HTERT RPE-1 (cell line): ENCODE measurements at regions not wholly inside any gene's neighbourhood (a gene's known extent, or its start where the extent isn't known, plus 50 kb on each side); places are given as distances from the start of the nearest gene placed in this dataset.

Experiments
- in situ Hi-C: fragments of 300-500 bp; cut with MboI; formaldehyde crosslinking; loops from 4 replicates; pipeline ENCODE4 v1.14.3; 2020; ENCODE audit warnings: low sequenced_read_pairs

DNA sequence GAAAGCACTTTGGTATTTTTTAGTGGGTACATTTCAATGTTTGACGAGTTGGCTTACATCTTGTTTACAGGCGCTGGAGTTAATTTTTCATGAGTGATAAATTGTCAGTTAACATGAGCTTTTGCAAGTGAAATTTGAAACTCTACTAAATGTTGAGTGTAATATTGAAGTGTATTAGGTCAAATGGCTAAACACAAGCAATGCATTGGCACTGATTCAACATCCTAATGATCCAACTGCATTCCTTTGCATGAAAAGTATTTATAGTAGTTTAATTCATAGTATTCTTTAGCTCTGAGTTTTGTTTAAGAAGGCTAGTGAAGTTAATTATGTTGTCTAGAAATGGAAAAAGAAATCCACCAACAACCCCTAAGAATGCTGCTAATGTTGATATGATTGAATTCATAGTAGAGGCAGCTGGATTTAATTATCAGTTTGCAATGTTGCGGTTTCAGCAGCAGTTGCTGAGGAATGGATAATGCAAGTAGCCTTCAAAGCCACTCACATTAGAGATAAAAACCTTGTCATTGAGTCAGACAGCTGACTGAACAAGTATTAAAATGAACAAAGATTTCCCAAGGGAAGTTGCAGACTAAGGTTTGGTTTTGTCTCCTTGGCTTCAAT lies 245.6 kb upstream of the GOLIM4 start:
- in situ Hi-C loops, result no loop called here

DNA sequence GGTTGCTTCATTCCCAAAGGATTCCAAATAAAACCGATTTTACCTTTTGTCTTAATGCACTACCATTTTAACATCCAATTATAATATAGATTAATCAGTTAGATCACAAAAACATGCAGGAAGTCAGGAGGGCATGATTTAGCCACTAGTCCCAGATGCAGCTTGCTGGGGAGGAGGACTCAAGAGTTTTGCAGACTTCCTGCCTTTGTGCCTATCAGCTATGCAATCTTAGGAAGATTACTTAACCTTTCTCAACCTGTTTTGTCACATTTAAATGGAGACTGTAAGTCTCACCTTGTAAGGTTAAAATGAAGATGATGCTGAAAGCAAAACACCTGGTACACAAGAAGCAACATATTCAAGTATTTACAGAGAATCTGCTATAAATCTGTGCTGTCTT lies 242.4 kb upstream of the GOLIM4 start:
- in situ Hi-C loops, result no loop called here

GRCh38 chr3:168336276-168336675 lies 240.6 kb upstream of the GOLIM4 start:
- in situ Hi-C loops, result no loop called here

- in situ Hi-C loops, result no loop called here
Measured at GRCh38 chr3:168333410-168333935, 237.7 kb upstream of the GOLIM4 start.

- in situ Hi-C loops, result no loop called here
Measured at GRCh38 chr3:168331756-168332155, 236.0 kb upstream of the GOLIM4 start.

GRCh38 chr3:168330983-168331382 lies 235.3 kb upstream of the GOLIM4 start:
- in situ Hi-C loops, result no loop called here

DNA sequence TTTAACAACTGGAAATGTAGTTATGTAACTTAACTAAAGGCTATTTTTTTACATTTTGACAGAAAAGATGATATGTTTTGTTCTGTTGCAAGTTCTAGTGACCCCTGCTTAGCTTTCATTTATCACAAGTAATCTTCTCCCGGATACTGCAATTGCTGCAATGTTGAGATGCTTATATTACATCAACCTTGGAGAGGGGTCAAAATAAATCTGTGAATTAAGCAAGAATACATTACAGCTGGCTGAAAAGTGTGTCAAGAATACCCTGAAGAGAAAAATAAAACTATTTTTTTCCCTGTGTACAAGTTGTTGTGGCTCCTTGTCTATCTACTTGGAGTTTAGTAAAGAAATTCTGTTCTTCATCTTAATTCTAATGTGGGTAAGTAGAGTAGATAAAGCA lies 232.1 kb upstream of the GOLIM4 start:
- in situ Hi-C loops, result no loop called here

GRCh38 chr3:168325684-168326083 lies 230.0 kb upstream of the GOLIM4 start:
- in situ Hi-C loops, result no loop called here

- in situ Hi-C loops, result no loop called here
Measured at GRCh38 chr3:168322941-168323340, 227.2 kb upstream of the GOLIM4 start.

- in situ Hi-C loops, result no loop called here
Measured at GRCh38 chr3:168314166-168314565, 218.4 kb upstream of the GOLIM4 start.

- in situ Hi-C loops, result no loop called here
Measured at GRCh38 chr3:168312984-168313383, 217.3 kb upstream of the GOLIM4 start.

GRCh38 chr3:168307893-168308292 lies 212.2 kb upstream of the GOLIM4 start:
- in situ Hi-C loops, result no loop called here

- in situ Hi-C loops, result no loop called here
Measured at GRCh38 chr3:168295027-168295426, 199.3 kb upstream of the GOLIM4 start.

- in situ Hi-C loops, result no loop called here
Measured at GRCh38 chr3:168292296-168292695, 196.6 kb upstream of the GOLIM4 start.

- in situ Hi-C loops, result no loop called here
Measured at GRCh38 chr3:168289471-168290008, 193.8 kb upstream of the GOLIM4 start.

DNA sequence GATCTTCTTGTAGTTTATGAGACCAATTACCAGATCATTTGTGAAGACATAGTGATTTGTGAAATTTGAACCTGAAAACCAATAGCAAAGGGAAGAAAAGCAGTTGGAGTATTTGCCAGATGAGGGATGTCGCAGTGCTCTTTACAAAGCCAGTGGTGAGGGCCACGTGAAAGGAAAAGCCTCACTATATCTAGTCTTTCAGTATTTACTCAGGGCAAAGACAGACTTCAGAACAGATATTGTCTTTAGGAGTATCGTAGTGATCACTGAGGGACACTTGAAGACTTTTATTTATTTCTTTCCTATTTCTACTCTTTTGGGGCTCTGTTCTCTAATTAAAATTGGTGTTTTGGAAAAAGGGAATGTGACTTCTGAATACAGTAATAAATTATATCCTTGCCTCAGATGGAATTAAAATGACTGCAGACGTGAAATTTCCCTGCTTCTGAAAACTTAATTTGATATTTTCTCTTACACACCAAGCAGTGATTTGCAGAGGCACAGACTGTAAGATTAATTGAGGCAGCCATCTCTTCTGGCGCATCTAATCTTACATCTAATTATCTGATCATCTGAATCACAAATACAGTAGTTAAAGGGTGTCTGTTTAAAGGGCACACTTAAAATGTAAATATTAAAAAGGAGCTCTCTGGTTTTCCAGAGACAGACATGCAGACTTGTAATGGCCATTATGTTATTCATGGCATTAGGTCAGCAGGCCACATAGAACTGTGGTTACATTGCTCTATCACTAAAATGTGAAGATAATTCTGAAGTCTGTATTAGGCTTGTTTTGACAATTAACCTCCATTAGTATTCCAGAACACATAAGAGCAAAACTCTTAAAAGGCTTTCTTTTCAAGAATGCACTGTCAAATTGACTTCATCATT lies 193.0 kb upstream of the GOLIM4 start:
- in situ Hi-C loops, result no loop called here

DNA sequence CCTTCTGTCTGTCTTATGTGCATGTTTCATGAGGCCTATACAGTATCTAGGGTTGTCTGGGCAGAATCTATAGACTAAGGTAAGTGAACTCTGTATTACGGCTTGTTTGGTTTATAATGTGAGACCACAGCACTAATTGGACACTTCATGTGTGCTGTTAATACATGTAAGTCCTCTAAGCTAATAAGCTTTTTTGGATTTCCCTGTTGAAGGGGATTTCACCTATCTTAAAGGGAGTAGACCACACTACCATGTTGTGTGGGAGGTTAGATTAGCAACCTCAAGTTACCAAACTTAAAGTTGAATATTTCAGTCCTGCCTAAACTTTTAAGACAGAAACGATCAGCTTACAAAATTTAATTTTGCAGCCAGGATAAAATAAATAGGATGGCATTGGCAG lies 189.8 kb upstream of the GOLIM4 start:
- in situ Hi-C loops, result no loop called here

- in situ Hi-C loops, result no loop called here
Measured at GRCh38 chr3:168284728-168285127, 189.0 kb upstream of the GOLIM4 start.

DNA sequence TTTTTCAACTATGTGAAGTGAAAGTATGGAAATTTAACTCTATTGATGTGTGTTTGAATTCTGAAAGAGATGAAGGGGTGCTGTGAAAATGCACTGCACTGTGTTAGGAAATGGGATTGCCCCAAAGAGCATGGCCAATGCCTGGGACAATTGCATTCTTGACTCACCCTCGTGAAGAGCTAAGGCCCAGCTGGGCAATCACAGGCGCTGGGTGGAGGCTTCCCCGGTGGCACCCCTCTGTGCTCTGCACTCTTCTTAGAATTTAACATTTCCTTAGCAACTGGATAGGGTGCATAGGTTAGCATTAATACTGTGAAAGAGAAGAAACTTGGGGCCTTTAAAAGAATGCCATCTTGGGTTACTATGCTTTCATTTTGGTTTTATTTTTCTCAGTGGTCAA lies 179.9 kb upstream of the GOLIM4 start:
- in situ Hi-C loops, result no loop called here

DNA sequence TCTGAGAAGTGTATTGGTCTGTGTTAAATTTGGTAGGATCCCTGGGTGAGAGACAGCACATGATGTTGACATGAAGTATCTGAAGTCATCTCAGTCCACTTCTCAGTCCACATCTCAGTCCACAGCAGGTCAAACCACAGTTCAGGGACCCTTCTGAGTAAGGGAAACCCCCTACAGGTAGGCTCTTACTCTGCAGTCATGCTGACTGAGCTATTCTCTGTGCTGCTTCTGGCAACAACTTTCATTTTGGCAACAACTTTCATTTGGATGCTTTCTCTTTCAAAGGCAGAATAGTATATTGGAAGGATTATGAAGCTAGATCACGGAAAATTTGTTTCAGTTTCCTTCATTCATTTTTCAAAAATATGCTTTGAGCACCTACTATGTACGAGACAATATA lies 178.2 kb upstream of the GOLIM4 start:
- in situ Hi-C loops, result no loop called here

DNA sequence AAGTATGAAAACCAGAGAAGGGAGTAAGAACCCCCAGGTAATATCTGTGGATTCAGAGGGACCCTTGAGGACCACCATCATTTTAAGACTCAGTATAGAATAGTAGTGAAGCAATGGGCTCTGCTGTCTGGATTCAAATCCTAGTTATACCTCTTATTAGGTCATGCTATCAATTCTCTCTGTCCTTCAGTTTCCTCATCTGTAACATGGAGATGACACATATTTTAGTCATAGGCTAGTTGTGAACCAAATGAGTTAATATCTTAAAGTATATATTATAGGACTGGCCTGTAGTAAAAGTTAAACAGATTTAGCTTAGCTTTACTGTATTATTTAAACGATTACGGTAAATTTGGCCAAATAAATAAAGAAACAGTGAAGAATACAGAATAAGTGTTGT lies 177.3 kb upstream of the GOLIM4 start:
- in situ Hi-C loops, result no loop called here
